K562 (cell line): ENCODE measurements at regions not wholly inside any gene's neighbourhood (a gene's known extent, or its start where the extent isn't known, plus 50 kb on each side); places are given as distances from the start of the nearest gene placed in this dataset.

Experiments
- CREB5 ChIP-seq: fragments of 250-450 bp; sonication (Bioruptor Pico); IDR thresholded peaks from 2 replicates; pipeline ENCODE4 v1.5.0; 2020; ENCODE audit warnings: mild to moderate bottlenecking
- CTCF ChIP-seq, 3 experiments: IDR thresholded peaks in 2 of 3; conservative IDR thresholded peaks in 1 of 3; 2 replicates each; pipeline ENCODE4 v1.5.1; 2011 to 2012; ENCODE audit warnings: low read length in 3 of 3, mild to moderate bottlenecking in 3 of 3, control low read depth in 2 of 3, improper control_type of control experiment in 1 of 3, inconsistent platforms in 1 of 3, low read depth in 1 of 3, mixed read lengths in 1 of 3, moderate library complexity in 1 of 3; ENCODE audit not compliant: insufficient read depth in 2 of 3
- FOXA1 ChIP-seq: fragments of 450-650 bp; IDR thresholded peaks from 2 replicates; pipeline ENCODE4 v1.6.1; 2016; ENCODE audit warnings: mild to moderate bottlenecking, borderline replicate concordance
- FOXA3 ChIP-seq, 2 experiments: fragments of 450-650 bp in 1 of 2; sonication (generic) in 1 of 2; formaldehyde crosslinking; IDR thresholded peaks in 1 of 2; conservative IDR thresholded peaks in 1 of 2; 2 replicates each; pipeline versions ENCODE4 v1.4.0 to v1.8.0; 2020 to 2022; ENCODE audit warnings: mild to moderate bottlenecking in 2 of 2, missing genetic modification reagents in 1 of 2
- KLF16 ChIP-seq: IDR thresholded peaks from 2 replicates; pipeline ENCODE4 v1.6.1; 2016; ENCODE audit warnings: antibody characterized with exemption
- POLR2A ChIP-seq: fragments of 450-650 bp; conservative IDR thresholded peaks from 2 replicates; pipeline ENCODE4 v1.6.1; 2016
- POLR2AphosphoS5 ChIP-seq: IDR thresholded peaks from 2 replicates; pipeline ENCODE4 v1.6.1; 2011; ENCODE audit warnings: mild to moderate bottlenecking, low read depth, low read length, moderate library complexity; ENCODE audit not compliant: control insufficient read depth, insufficient read depth
- SRF ChIP-seq, 2 experiments: fragments of 250-450, 450-650 bp in 1 of 2; sonication (Bioruptor Pico) in 1 of 2; sonication (generic) in 1 of 2; formaldehyde crosslinking; IDR thresholded peaks; 2 replicates each; pipeline versions ENCODE4 v1.5.0 to v1.5.1; 2020 to 2022; ENCODE audit warnings: mild to moderate bottlenecking in 1 of 2, missing genetic modification reagents in 1 of 2
- TCF7 ChIP-seq: sonication (generic); IDR thresholded peaks from 2 replicates; pipeline ENCODE4 v1.6.1; 2016; ENCODE audit warnings: antibody characterized with exemption, borderline replicate concordance
- TEAD4 ChIP-seq, 2 experiments: sonication (generic) in 1 of 2; formaldehyde crosslinking in 1 of 2; IDR thresholded peaks; 2 replicates each; pipeline versions ENCODE4 v1.6.1 to v1.8.0; 2012 to 2022; ENCODE audit warnings: borderline replicate concordance in 1 of 2, inconsistent platforms in 1 of 2, low read length in 1 of 2, mild to moderate bottlenecking in 1 of 2, missing genetic modification reagents in 1 of 2
- TSHZ1 ChIP-seq: fragments of 250-450 bp; sonication (Bioruptor Pico); IDR thresholded peaks from 2 replicates; pipeline ENCODE4 v1.4.0; 2020; ENCODE audit warnings: mild to moderate bottlenecking, moderate library complexity
- ZFX ChIP-seq: sonication (generic); formaldehyde crosslinking; IDR thresholded peaks from 2 replicates; pipeline ENCODE4 v1.8.0; 2022; ENCODE audit warnings: mild to moderate bottlenecking, missing genetic modification reagents, moderate library complexity
- ZSCAN32 ChIP-seq: fragments of 450-650 bp; formaldehyde crosslinking; IDR thresholded peaks from 2 replicates; pipeline ENCODE4 v1.4.0; 2020; ENCODE audit warnings: mild to moderate bottlenecking, moderate library complexity

GRCh38 chr5:96200641-96201040 lies 232.4 kb downstream of the PCSK1 start:
- TF ChIP-seq ZSCAN32 (CRISPR knock-in tag) (no peak), TSHZ1 (CRISPR knock-in tag) (no peak), ZFX (no peak), CTCF (IDR thresholded peaks at IDR 0.05 in 2 of 3, conservative IDR thresholded peaks at IDR 0.05 in 1 of 3; ENCODE audit: insufficient read depth in 2 of 3, low read depth in 1 of 3, low read length in 3 of 3) (no peak), POLR2A (no peak), FOXA1 (no peak), POLR2AphosphoS5 (no peak), TCF7 (no peak), CREB5 (CRISPR knock-in tag) (no peak), FOXA3 (CRISPR knock-in tag; conservative IDR thresholded peaks at IDR 0.05 in 1 of 2, IDR thresholded peaks at IDR 0.05 in 1 of 2) (no peak), TEAD4 (IDR thresholded peaks at IDR 0.05; ENCODE audit: low read length) (no peak), TEAD4 (CRISPR knock-in tag; IDR thresholded peaks at IDR 0.05; ENCODE audit: borderline replicate concordance) (no peak), KLF16 (no peak), SRF (CRISPR knock-in tag; IDR thresholded peaks at IDR 0.05) (no peak)
